RWPE2 (cell line): ENCODE measurements at regions not wholly inside any gene's neighbourhood (a gene's known extent, or its start where the extent isn't known, plus 50 kb on each side); places are given as distances from the start of the nearest gene placed in this dataset.

Experiments
- ATAC-seq: fragments of 200-7000 bp; cut with Tn5 transposase; 3 replicates; pipeline ENCODE4 v1.9.1; 2021; ENCODE audit warnings: low read depth
- DNase-seq: peaks from one replicate; pipeline ENCODE4 v3.0.0-alpha.2; 2020; ENCODE audit warnings: low spot score
- H3K27ac ChIP-seq: fragments of 450-650 bp; 2 replicates; pipeline ENCODE4 v1.5.1; 2017; ENCODE audit warnings: mild to moderate bottlenecking; ENCODE audit not compliant: poor library complexity, severe bottlenecking
- H3K27me3 ChIP-seq: fragments of 250-450 bp; sonication (Bioruptor Pico); 2 replicates; pipeline ENCODE4 v1.5.1; 2021; ENCODE audit warnings: mild to moderate bottlenecking, moderate library complexity; ENCODE audit not compliant: insufficient read depth, poor library complexity, severe bottlenecking
- H3K36me3 ChIP-seq: fragments of 250-450 bp; sonication (Bioruptor Pico); 2 replicates; pipeline ENCODE4 v1.5.1; 2020; ENCODE audit warnings: low read depth, mild to moderate bottlenecking, moderate library complexity
- H3K4me1 ChIP-seq: fragments of 250-450 bp; sonication (Bioruptor Pico); 2 replicates; pipeline ENCODE4 v1.5.1; 2021; ENCODE audit warnings: mild to moderate bottlenecking, moderate library complexity; ENCODE audit not compliant: insufficient read depth, poor library complexity, severe bottlenecking
- H3K4me3 ChIP-seq: fragments of 250-450 bp; sonication (Bioruptor Pico); 2 replicates; pipeline ENCODE4 v1.5.1; 2021; ENCODE audit warnings: mild to moderate bottlenecking, moderate library complexity; ENCODE audit not compliant: severe bottlenecking
- H3K9me3 ChIP-seq: fragments of 250-450 bp; sonication (Bioruptor Pico); 2 replicates; pipeline ENCODE4 v1.5.1; 2021; ENCODE audit warnings: mild to moderate bottlenecking, moderate library complexity; ENCODE audit not compliant: severe bottlenecking
- TF ChIP-seq, protein P1 (sequence below): fragments of 450-650 bp; IDR thresholded peaks from one replicate; pipeline ENCODE4 v1.5.1; 2017; ENCODE audit warnings: mild to moderate bottlenecking, moderate library complexity; ENCODE audit not compliant: poor library complexity, severe bottlenecking

DNA sequence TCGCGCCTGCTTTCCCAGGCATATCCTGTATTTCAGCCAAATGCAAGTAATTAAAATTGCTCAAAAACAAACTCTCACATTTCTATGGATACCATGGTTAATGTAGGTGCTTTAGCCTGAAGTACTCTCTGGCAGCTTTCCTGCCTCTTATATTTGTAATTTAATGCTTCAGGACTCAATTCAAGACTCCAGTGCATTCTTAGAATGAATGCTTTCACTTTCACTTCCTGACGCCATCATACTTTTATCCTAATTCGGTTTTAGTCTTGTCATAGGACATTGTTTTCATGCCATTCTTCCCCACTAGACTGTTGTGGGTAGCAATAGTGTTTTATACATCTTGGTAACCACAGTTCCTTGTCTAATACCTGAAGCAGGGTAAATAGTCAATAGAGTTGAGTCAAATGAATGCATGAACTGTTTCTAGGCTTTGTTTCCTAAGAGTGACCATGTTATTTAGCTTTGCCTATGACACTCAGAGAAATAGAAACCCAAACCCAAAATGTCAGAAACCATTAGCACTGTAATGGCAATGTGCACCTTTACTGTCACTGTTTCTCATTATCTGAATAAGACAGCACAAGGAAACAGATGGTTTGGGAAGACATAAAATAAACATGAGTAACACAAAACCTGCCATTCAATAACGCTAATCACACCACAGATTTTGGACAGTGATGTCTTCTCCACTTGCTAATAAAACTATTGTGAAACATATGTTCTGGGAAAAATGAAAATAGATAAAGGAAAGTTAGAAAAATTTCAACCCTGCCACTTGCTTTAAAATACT, 705.5 kb downstream of the CDH11 start:
- Histone ChIP-seq H3K4me1 (no peaks in the 10 kb centered on the region), H3K27me3 (no peaks in the 10 kb centered on the region), H3K9me3 (no peaks in the 10 kb centered on the region), H3K36me3 (no peaks in the 10 kb centered on the region), H3K4me3 (peak overlapping the region; percentile 3), H3K27ac (no peak overlapping the region)
- ATAC-seq (peak; percentile 17; the same call in 1 of the 3 replicates), DNase-seq (no peak)
- TF ChIP-seq, protein P1, sequence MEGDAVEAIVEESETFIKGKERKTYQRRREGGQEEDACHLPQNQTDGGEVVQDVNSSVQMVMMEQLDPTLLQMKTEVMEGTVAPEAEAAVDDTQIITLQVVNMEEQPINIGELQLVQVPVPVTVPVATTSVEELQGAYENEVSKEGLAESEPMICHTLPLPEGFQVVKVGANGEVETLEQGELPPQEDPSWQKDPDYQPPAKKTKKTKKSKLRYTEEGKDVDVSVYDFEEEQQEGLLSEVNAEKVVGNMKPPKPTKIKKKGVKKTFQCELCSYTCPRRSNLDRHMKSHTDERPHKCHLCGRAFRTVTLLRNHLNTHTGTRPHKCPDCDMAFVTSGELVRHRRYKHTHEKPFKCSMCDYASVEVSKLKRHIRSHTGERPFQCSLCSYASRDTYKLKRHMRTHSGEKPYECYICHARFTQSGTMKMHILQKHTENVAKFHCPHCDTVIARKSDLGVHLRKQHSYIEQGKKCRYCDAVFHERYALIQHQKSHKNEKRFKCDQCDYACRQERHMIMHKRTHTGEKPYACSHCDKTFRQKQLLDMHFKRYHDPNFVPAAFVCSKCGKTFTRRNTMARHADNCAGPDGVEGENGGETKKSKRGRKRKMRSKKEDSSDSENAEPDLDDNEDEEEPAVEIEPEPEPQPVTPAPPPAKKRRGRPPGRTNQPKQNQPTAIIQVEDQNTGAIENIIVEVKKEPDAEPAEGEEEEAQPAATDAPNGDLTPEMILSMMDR: no peak

DNA sequence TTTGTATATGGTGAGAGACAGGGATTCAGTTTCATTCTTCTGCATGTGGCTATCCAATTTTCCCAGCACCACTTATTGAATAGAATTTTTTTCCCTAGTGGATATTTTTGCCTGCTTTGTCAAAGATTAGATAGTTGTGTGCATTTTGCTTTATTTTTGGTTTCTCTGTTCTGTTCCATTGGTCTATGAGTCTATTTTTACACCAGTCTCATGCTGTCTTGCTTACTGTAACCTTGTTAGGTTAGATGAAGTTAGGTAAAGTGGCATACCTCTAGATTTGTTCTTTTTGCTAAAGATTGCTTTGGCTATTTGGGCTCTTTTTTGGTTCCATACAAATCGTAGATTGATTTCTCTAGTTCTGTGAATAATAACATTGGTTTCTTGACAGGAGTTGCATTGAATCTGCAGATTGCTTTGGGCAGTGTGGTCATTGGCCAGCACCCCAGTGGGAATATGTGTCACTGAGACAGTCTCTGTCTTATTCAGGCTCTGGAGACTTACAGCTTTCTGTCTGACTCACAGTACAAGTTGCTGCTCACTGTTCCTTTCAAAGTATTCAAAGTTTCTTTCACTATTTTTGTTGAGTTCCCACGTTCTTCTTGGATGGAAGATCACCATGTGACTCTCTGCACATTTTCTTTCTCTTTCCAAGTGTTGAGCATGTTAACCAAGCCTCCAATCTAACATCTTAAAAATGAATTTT, 709.1 kb downstream of the CDH11 start:
- ATAC-seq (no peak), DNase-seq (no peak)
- Histone ChIP-seq H3K36me3 (no peaks in the 10 kb centered on the region), H3K27me3 (no peaks in the 10 kb centered on the region), H3K9me3 (no peaks in the 10 kb centered on the region), H3K4me3 (no peak overlapping the region), H3K27ac (no peak overlapping the region), H3K4me1 (no peaks in the 10 kb centered on the region)
- TF ChIP-seq, protein P1: no peak

DNA sequence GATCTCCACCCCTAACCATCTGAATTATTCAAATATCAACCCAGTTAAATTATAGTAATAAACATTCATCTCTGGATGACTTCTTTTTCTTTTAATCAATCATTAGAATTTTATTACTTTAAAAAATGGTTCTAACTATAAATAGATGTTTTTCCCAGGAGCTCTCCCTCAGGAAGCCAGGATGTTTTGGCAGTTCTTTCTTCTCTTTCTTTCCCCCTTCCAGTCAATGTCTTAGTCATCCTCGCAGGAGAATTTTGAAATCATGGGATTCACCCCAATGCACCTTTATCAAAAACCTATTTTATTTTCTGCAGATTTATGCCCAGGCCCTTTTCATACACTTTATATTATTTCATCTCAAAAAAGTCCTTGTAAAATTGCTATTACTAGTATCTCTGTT, 711.6 kb downstream of the CDH11 start:
- DNase-seq: no peak
- ATAC-seq: no peak
- TF ChIP-seq, protein P1: no peak
- no peak overlapping the region for H3K4me3 ChIP-seq
- no peaks in the 10 kb centered on the region for H3K27me3 ChIP-seq
- no peak overlapping the region for H3K27ac ChIP-seq
- H3K9me3 ChIP-seq: no peaks in the 10 kb centered on the region
- H3K36me3 ChIP-seq: no peaks in the 10 kb centered on the region
- no peaks in the 10 kb centered on the region for H3K4me1 ChIP-seq

DNA sequence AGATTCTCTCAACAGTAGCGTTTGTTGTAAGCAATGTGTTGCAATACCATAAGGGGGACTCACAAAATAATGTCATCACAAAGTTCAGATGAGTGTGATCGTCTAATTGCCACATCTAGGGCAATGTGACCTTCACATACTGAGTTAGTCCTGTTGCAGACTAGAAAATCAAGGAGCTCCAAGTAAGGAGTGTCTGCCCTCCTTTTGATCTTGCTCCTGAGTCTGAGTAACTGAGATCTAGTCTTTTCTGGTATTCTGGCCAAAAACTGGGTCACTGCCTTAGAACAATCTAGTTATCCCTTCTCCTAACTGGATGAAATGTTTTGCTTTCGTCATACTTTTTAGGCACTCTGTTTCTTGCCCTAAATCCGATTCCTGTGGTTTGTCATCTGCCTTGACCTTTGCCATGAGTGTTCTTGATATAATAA, 712.1 kb downstream of the CDH11 start:
- DNase-seq (no peak), ATAC-seq (no peak)
- no peak overlapping the region for H3K4me3 ChIP-seq
- H3K9me3 ChIP-seq: no peaks in the 10 kb centered on the region
- H3K4me1 ChIP-seq: no peaks in the 10 kb centered on the region
- no peak overlapping the region for H3K27ac ChIP-seq
- no peaks in the 10 kb centered on the region for H3K27me3 ChIP-seq
- TF ChIP-seq, protein P1: no peak
- H3K36me3 ChIP-seq: no peaks in the 10 kb centered on the region

DNA sequence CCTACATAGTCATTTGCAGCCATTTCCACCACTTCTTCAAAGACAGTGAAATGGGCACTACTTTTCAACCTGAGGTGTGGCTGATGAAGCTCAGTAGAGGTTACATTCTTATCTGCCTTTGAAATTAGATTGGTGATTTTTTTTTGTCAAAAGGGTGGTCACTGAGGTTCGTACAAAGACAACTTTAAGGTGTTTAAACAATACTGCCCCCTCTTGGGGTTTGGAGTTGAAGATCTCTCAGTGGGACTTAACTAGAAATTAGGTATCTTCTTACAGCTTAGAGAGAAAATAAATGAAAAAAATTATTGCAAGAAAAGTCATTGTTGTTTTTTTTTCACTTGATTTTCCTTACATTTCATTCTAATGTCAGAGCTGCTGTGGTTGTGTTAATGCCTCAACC, 713.2 kb downstream of the CDH11 start:
- Histone ChIP-seq H3K27ac (no peak overlapping the region), H3K4me1 (no peaks in the 10 kb centered on the region), H3K27me3 (no peaks in the 10 kb centered on the region), H3K9me3 (no peaks in the 10 kb centered on the region), H3K4me3 (no peak overlapping the region), H3K36me3 (no peaks in the 10 kb centered on the region)
- no peak for DNase-seq
- TF ChIP-seq, protein P1: no peak
- ATAC-seq: no peak
